ENCODE measurements at regions not wholly inside any gene's neighbourhood (a gene's known extent, or its start where the extent isn't known, plus 50 kb on each side); places are given as distances from the start of the nearest gene placed in this dataset.

GRCh38 chr7:82566752-82567151, 123.2 kb upstream of the CACNA2D1 start:
- no peak overlapping the region for H2BK15ac ChIP-seq (ENCODE audit: low read depth, low read length)
- no peak overlapping the region for H2BK120ac ChIP-seq (ENCODE audit: low read depth, low read length)
- H3K27ac ChIP-seq (ENCODE audit: insufficient read depth, low read length), result no peak overlapping the region
- H2BK20ac ChIP-seq (ENCODE audit: low read depth, low read length), result no peak overlapping the region; the same call in 1 of the 2 replicates
- H2AK9ac ChIP-seq (replicated peaks; ENCODE audit: low read depth, low read length, poor library complexity), result no peak overlapping the region
- no CpG with 5 or more reads among the region's 1 CpG for WGBS, 2 experiments (ENCODE audit: extremely low coverage in 2 of 2, insufficient read length in 1 of 2)
- CTCF ChIA-PET, result no interaction called here
- H3K9ac ChIP-seq (ENCODE audit: low read depth, low read length), result no peak overlapping the region
- no peak overlapping the region for H3K56ac ChIP-seq (ENCODE audit: extremely low read depth, insufficient read depth, low read length)
- dilution Hi-C loops (cut with HindIII; ENCODE audit: low sequenced_read_pairs, unreplicated experiment) (no loop called here), intact Hi-C loops (cut with micrococcal nuclease) (loop anchor here (10.0 kb wide), 1 partner anchor 402 kb away; no protein-coding TSS in a partner anchor), in situ Hi-C loops (cut with MboI; ENCODE audit: low sequenced_read_pairs) (no loop called here)
- H3K4me3 ChIP-seq (ENCODE audit: insufficient read depth, low read depth, low read length), result no peak overlapping the region
- H2BK5ac ChIP-seq (ENCODE audit: low read depth, low read length, poor library complexity, severe bottlenecking), result no peak overlapping the region
- no peaks in the 10 kb centered on the region for H3K36me3 ChIP-seq (ENCODE audit: control insufficient read depth, insufficient read depth, low read length)
- H3K9me3 ChIP-seq (ENCODE audit: control insufficient read depth, insufficient read depth, low read length), result no peaks in the 10 kb centered on the region
- no peaks in the 10 kb centered on the region for H3K27me3 ChIP-seq (ENCODE audit: control insufficient read depth, insufficient read depth, low read length)
- no peak overlapping the region for H4K8ac ChIP-seq (ENCODE audit: low read depth in 2 of 2, low read length in 2 of 2)
- no peak overlapping the region for H2AK5ac ChIP-seq (ENCODE audit: low read depth, low read length)
- no peaks in the 10 kb centered on the region for H4K20me1 ChIP-seq (ENCODE audit: insufficient read depth, low read length)
- no peak overlapping the region for H3K23ac ChIP-seq (ENCODE audit: low read depth, low read length)
- DNase-seq, result no peak
- H3K4me1 ChIP-seq (ENCODE audit: control insufficient read depth, insufficient read depth, low read length), result peaks cover 5% of the 10 kb centered on the region
- H3K79me1 ChIP-seq (ENCODE audit: low read depth in 1 of 2, low read length in 2 of 2), result no peaks in the 10 kb centered on the region
- no TSS peak for BruUV-seq (replicated peaks)
- POLR2A ChIA-PET (ENCODE audit: unreplicated experiment), result no interaction called here
- H3K4me2 ChIP-seq (ENCODE audit: low read depth, low read length), result no peak overlapping the region
- no peak overlapping the region for H3K18ac ChIP-seq (ENCODE audit: low read depth, low read length)
- no peak overlapping the region for H4K91ac ChIP-seq (ENCODE audit: insufficient read depth, low read depth, low read length)
- no peak overlapping the region for H2AFZ ChIP-seq (replicated peaks; ENCODE audit: low read length, poor library complexity)
- ATAC-seq (ENCODE audit: low read depth), result no peak
- TF ChIP-seq MXI1 (IDR thresholded peaks at IDR 0.05; ENCODE audit: borderline replicate concordance, low read depth, low read length), result no peak
- no peak for TF ChIP-seq RFX5 (IDR thresholded peaks at IDR 0.05; ENCODE audit: low read depth, low read length)
- TF ChIP-seq CHD1 (IDR thresholded peaks at IDR 0.05; ENCODE audit: low read depth, low read length), result no peak
- TF ChIP-seq SMC3 (IDR thresholded peaks at IDR 0.05; ENCODE audit: low read depth, low read length), result no peak
- TF ChIP-seq, protein P1, sequence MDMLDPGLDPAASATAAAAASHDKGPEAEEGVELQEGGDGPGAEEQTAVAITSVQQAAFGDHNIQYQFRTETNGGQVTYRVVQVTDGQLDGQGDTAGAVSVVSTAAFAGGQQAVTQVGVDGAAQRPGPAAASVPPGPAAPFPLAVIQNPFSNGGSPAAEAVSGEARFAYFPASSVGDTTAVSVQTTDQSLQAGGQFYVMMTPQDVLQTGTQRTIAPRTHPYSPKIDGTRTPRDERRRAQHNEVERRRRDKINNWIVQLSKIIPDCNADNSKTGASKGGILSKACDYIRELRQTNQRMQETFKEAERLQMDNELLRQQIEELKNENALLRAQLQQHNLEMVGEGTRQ (IDR thresholded peaks at IDR 0.05; ENCODE audit: low read depth, low read length), result no peak
- TF ChIP-seq FOS (IDR thresholded peaks at IDR 0.05; ENCODE audit: low read depth, low read length), result no peak
- TF ChIP-seq, protein P2, sequence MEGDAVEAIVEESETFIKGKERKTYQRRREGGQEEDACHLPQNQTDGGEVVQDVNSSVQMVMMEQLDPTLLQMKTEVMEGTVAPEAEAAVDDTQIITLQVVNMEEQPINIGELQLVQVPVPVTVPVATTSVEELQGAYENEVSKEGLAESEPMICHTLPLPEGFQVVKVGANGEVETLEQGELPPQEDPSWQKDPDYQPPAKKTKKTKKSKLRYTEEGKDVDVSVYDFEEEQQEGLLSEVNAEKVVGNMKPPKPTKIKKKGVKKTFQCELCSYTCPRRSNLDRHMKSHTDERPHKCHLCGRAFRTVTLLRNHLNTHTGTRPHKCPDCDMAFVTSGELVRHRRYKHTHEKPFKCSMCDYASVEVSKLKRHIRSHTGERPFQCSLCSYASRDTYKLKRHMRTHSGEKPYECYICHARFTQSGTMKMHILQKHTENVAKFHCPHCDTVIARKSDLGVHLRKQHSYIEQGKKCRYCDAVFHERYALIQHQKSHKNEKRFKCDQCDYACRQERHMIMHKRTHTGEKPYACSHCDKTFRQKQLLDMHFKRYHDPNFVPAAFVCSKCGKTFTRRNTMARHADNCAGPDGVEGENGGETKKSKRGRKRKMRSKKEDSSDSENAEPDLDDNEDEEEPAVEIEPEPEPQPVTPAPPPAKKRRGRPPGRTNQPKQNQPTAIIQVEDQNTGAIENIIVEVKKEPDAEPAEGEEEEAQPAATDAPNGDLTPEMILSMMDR (conservative IDR thresholded peaks at IDR 0.05; ENCODE audit: low read depth, low read length), result no peak
- TF ChIP-seq ELK1 (IDR thresholded peaks at IDR 0.05; ENCODE audit: borderline replicate concordance, low read depth, low read length), result no peak
- TF ChIP-seq CEBPB (IDR thresholded peaks at IDR 0.05; ENCODE audit: low read depth, low read length), result no peak
- TF ChIP-seq NFE2L2 (IDR thresholded peaks at IDR 0.05; ENCODE audit: low read depth, low read length), result no peak
- no peak for TF ChIP-seq MAFK (IDR thresholded peaks at IDR 0.05; ENCODE audit: low read depth, low read length)
- no peak for TF ChIP-seq MAZ (IDR thresholded peaks at IDR 0.05; ENCODE audit: borderline replicate concordance, low read depth, low read length)
- TF ChIP-seq RCOR1 (IDR thresholded peaks at IDR 0.05; ENCODE audit: insufficient replicate concordance, low read length), result no peak
- H4K5ac ChIP-seq (ENCODE audit: low read depth, low read length), result no peak overlapping the region
- 0 out of 2 replicates have a peak overlapping the region, but pooled peaks have one; percentile 1 for H3K14ac ChIP-seq (replicated peaks; ENCODE audit: low read depth, low read length)
- H3K4ac ChIP-seq (ENCODE audit: low read depth, low read length), result no peak overlapping the region
- H3K9me1 ChIP-seq (ENCODE audit: insufficient read depth, low read length), result 0 out of 2 replicates have a peak, but pooled peaks cover 3% of the 10 kb centered on the region
